Activated CD8-positive, alpha-beta memory T cell treated with anti-CD3 and anti-CD28 coated beads for 36 hours (primary cell): ENCODE measurements at regions not wholly inside any gene's neighbourhood (a gene's known extent, or its start where the extent isn't known, plus 50 kb on each side); places are given as distances from the start of the nearest gene placed in this dataset.

Experiments used
- CTCF ChIA-PET: fragments of 350-600 bp; sonication (Branson Sonifier 250); formaldehyde crosslinking; loops from one replicate; lab custom pipeline; 2021; ENCODE audit warnings: antibody characterized with exemption; lab: Charles Lee
- POLR2A ChIA-PET: fragments of 350-600 bp; sonication (Branson Sonifier 250); formaldehyde crosslinking; loops from one replicate; lab custom pipeline; 2021; ENCODE audit warnings: antibody characterized with exemption; lab: Charles Lee

- POLR2A ChIA-PET, result no interaction called here
- CTCF ChIA-PET, result no interaction called here
These were observed 650.8 kb upstream of the FAM241A start for GRCh38 chr4:111494471-111494870.

GRCh38 chr4:111494971-111495370, 650.3 kb upstream of the FAM241A start:
- CTCF ChIA-PET, result no interaction called here
- POLR2A ChIA-PET, result no interaction called here

DNA sequence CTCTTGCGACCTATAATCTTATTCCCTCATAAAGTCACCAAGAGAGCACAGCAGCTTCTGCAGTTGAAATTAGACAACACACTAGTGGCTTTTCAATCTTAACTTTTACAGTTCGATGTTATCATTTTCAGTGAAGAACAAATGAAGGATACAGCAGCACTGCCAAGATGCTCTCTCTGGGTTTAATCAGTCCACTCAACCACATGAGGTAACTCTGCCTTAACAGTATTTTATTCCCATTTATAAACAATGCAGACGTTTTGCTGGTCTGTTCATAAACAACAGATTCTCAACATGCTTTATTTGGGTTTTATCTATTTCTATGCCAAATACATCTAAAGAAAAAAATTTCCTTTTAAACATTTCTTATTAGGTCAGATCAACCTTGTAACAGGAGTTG, 646.0 kb upstream of the FAM241A start:
- ChIA-PET CTCF (no interaction called here), POLR2A (no interaction called here)

GRCh38 chr4:111499706-111500105, 645.5 kb upstream of the FAM241A start:
- ChIA-PET CTCF (no interaction called here), POLR2A (no interaction called here)

DNA sequence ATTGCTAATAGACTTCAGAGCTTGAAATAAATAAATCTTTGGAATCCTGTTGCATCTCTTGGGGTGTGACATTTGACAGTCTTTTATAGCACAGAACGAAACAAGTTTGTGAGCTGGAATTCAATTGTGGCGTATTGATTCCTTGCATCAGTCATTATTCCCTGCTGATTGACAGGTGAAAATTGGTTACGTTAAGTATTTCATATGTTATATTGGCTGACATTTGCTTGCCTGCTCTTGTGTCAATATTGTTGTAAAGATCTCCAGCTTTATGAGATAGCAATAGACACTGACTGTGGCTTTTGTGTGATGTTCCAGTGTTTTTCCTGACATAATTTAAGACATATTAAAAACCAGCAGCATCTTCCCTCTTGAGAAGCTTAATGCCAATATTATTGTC, 644.4 kb upstream of the FAM241A start:
- POLR2A ChIA-PET, result no interaction called here

GRCh38 chr4:111501946-111502345, 643.3 kb upstream of the FAM241A start:
- CTCF ChIA-PET, result no interaction called here
- POLR2A ChIA-PET, result no interaction called here

More for the DNA sequence above, 644.4 kb upstream of the FAM241A start:
- CTCF ChIA-PET, result no interaction called here

- ChIA-PET POLR2A (no interaction called here), CTCF (no interaction called here)
These were observed 642.6 kb upstream of the FAM241A start for GRCh38 chr4:111502626-111503025.

DNA sequence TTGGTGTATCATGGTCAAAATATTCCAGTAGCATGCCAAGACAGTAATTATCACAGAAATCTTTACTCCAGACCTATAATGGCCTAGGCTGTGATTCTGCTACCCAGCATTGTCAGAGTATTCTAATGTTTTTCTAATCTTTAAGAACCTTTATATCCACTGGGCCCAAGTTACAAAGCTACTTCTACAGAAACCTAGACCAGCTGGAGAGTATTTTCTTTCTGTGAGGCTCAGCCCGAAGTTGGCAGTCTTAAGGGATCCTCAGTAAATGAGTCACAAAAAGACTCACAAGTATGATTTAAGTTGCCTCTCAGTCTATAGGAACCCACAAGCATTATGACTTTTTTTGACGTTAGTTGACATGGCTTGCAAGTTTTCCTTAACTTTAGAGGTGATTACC, 638.5 kb upstream of the FAM241A start:
- CTCF ChIA-PET, result no interaction called here
- POLR2A ChIA-PET, result no interaction called here

GRCh38 chr4:111510535-111510934, 634.7 kb upstream of the FAM241A start:
- CTCF ChIA-PET, result no interaction called here
- POLR2A ChIA-PET, result no interaction called here

DNA sequence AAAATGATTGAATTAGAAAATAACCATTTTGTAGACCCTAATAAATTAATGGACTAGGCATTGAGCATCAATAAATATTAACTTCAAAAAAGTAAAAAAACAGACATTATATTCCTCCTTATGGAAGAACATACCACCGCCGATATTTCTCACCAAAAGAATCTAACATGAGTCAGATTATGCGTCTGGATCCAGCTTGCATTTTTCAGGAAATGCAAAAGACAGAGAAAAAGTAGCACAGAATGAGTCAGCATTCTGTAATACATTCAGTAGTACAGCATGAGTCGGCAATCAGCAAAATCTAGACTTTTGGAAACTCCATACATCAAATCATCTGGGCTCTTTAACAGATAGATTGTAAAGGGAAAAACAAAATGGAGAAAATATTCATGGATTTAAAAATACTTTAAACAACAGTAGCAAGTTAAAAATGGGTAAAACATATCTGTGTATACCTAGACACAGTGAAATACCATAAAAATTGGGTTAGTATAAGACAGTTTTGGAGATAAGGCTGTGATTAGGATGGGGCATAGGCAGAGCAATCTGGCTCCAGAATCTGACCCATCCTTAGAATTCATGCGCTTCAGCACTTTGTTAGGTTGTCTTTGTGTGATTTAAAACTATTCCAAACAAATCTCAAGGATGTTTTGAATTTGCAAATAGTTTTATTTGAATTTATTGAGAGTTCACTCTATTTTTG, 633.0 kb upstream of the FAM241A start:
- CTCF ChIA-PET, result no interaction called here
- POLR2A ChIA-PET, result no interaction called here

DNA sequence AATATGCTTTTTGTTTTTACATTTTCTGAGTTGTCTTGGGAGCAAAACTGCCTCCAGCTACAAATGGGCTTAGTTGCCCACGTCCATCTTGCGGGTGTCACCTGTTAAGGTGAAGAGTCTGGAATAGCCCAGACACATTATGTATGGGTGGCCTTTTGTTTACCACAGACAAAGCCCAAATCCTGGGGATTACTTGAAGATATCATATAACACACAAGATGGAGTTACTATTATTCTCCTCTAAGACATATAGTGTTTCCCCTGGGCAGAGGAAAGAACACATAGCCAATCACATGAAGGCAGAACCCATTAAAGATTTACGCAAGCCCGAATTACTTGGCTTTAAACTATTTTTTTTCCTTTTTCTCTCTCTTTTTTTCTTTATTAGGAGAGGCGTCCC, 625.6 kb upstream of the FAM241A start:
- CTCF ChIA-PET, result no interaction called here
- POLR2A ChIA-PET, result no interaction called here

- CTCF ChIA-PET, result no interaction called here
- POLR2A ChIA-PET, result no interaction called here
These were observed 614.8 kb upstream of the FAM241A start for GRCh38 chr4:111530446-111530845.

- CTCF ChIA-PET, result no interaction called here
These were observed 609.5 kb upstream of the FAM241A start for GRCh38 chr4:111535792-111536191.

GRCh38 chr4:111537165-111537564, 608.1 kb upstream of the FAM241A start:
- ChIA-PET POLR2A (no interaction called here), CTCF (no interaction called here)

More at GRCh38 chr4:111535792-111536191, 609.5 kb upstream of the FAM241A start:
- POLR2A ChIA-PET, result no interaction called here

GRCh38 chr4:111537871-111538270, 607.4 kb upstream of the FAM241A start:
- ChIA-PET CTCF (no interaction called here), POLR2A (no interaction called here)

GRCh38 chr4:111540671-111541070, 604.6 kb upstream of the FAM241A start:
- CTCF ChIA-PET, result no interaction called here
- POLR2A ChIA-PET, result no interaction called here

DNA sequence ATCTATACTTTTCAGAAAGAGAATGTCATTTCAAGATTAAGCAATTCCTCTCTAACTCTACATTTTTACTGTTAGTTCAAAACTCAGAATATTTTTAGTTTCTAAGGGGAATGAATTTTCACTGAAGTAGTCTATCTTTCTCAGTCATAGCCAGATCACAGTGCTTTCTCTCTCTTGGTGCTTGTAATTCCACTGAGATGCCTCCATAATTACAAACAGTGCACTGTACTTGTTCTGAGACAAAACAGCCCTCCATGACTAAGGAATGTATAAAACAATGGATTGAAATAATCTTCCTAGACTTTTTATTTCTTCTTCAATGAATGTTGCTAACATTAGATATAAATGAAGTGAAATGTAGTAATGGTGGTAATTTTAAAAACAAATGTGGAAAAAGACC, 603.2 kb upstream of the FAM241A start:
- POLR2A ChIA-PET, result no interaction called here
- CTCF ChIA-PET, result no interaction called here

DNA sequence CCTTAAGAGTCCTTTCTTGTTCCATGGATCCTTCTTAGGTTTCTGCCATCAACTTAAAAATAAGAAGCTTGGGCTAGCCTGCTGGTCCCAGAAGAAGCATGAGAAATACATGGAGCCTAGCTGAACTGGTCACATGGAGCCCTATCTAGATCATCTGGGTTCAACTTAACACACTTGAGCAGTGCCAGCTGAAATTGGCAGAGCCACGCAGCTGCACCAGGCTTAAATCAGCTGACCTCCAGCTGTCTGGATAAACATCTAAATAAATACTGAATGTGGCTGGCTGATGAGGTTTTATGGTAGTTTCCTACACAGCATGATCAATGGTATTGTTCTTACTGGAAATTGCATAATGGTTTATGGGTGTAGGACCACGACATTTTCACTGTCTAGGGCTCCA, 598.4 kb upstream of the FAM241A start:
- ChIA-PET POLR2A (no interaction called here), CTCF (no interaction called here)

- POLR2A ChIA-PET, result no interaction called here
- CTCF ChIA-PET, result no interaction called here
These were observed 589.0 kb upstream of the FAM241A start for GRCh38 chr4:111556141-111556781.

GRCh38 chr4:111556851-111557250, 588.4 kb upstream of the FAM241A start:
- ChIA-PET POLR2A (no interaction called here), CTCF (no interaction called here)

- CTCF ChIA-PET, result no interaction called here
- POLR2A ChIA-PET, result no interaction called here
These were observed 582.4 kb upstream of the FAM241A start for GRCh38 chr4:111562826-111563225.
